HCT116 (cell line): ENCODE measurements at regions not wholly inside any gene's neighbourhood (a gene's known extent, or its start where the extent isn't known, plus 50 kb on each side); places are given as distances from the start of the nearest gene placed in this dataset.

ENCODE experiments used
- ATAC-seq: fragments of 200-7000 bp; cut with Tn5 transposase; 2 replicates; pipeline ENCODE4 v1.9.1; 2020; ENCODE audit warnings: mild to moderate bottlenecking, moderate library complexity
- BruUV-seq: library from RNA; stranded (reverse); fragments of 400-500 nt; replicated peaks from 2 replicates; lab custom pipeline; 2021; lab: Mats Ljungman, UMichigan
- CTCF ChIA-PET: fragments of 300-600 bp; sonication (Branson Sonifier 250); formaldehyde crosslinking; loops from one replicate; lab custom pipeline; 2021; ENCODE audit warnings: antibody characterized with exemption; lab: Charles Lee
- POLR2A ChIA-PET: fragments of 300-600, 350-600 bp; sonication (Branson Sonifier 250); formaldehyde crosslinking; loops from one replicate; lab custom pipeline; 2021; ENCODE audit warnings: antibody characterized with exemption; lab: Charles Lee
- RAD21 ChIA-PET, 2 experiments: fragments of 300-600 bp; sonication (Branson Sonifier 250); formaldehyde crosslinking; loops; one replicate each; lab custom pipeline; 2023; ENCODE audit warnings: low total read pairs in 2 of 2; ENCODE audit not compliant: uncharacterized antibody in 2 of 2, unreplicated experiment in 2 of 2, low non-redundant PET in 1 of 2; lab: Charles Lee
- DNase-seq: peaks from one replicate; pipeline ENCODE4 v3.0.0-alpha.2; 2010; ENCODE audit warnings: low read depth, low spot score
- H2AFZ ChIP-seq: fragments of 200-600 bp; shearing (Covaris generic), sonication (generic); 2 replicates; pipeline ENCODE4 v1.6.1; 2017; ENCODE audit warnings: low read depth, mixed run types, mixed read lengths, antibody characterized with exemption, low read length; ENCODE audit not compliant: poor library complexity, severe bottlenecking
- H3K27ac ChIP-seq: 2 replicates; pipeline ENCODE4 v1.5.1; 2012; ENCODE audit warnings: low read depth, low read length
- H3K27me3 ChIP-seq: fragments of 200-600 bp; sonication (generic); 2 replicates; pipeline ENCODE4 v1.6.1; 2016; ENCODE audit warnings: mixed run types, low read length, mixed read lengths; ENCODE audit not compliant: insufficient read depth
- H3K36me3 ChIP-seq, 2 experiments: fragments of 200-500 bp in 1 of 2; fragments of 200-600 bp in 1 of 2; sonication (Bioruptor generic) in 1 of 2; sonication (generic) in 1 of 2; 2 replicates each; pipeline versions ENCODE4 v1.5.1 to v1.6.1; 2014 to 2016; ENCODE audit warnings: low read length in 2 of 2, inconsistent platforms in 1 of 2, mixed read lengths in 1 of 2, mixed run types in 1 of 2; ENCODE audit not compliant: insufficient read depth in 2 of 2, control insufficient read depth in 1 of 2
- H3K4me1 ChIP-seq, 2 experiments: fragments of 200-600 bp in 1 of 2; sonication (generic) in 1 of 2; 2 replicates each; pipeline versions ENCODE4 v1.5.1 to v1.6.1; 2012 to 2017; ENCODE audit warnings: low read length in 2 of 2, inconsistent platforms in 1 of 2, mild to moderate bottlenecking in 1 of 2, mixed read lengths in 1 of 2, mixed run types in 1 of 2, moderate library complexity in 1 of 2; ENCODE audit not compliant: insufficient read depth in 2 of 2, control insufficient read depth in 1 of 2
- H3K4me2 ChIP-seq: fragments of 200-600 bp; sonication (generic); 2 replicates; pipeline ENCODE4 v1.6.1; 2017; ENCODE audit warnings: mixed run types, low read length, mixed read lengths
- H3K4me3 ChIP-seq, 2 experiments: fragments of 200-600 bp in 1 of 2; sonication (generic) in 1 of 2; replicated peaks in 1 of 2; 2 replicates each; pipeline ENCODE4 v1.5.1; 2011 to 2016; ENCODE audit warnings: low read length in 2 of 2, control low read depth in 1 of 2, low read depth in 1 of 2, mild to moderate bottlenecking in 1 of 2, mixed read lengths in 1 of 2, mixed run types in 1 of 2
- H3K79me2 ChIP-seq: fragments of 200-600 bp; sonication (generic); 2 replicates; pipeline ENCODE4 v1.6.1; 2017; ENCODE audit warnings: mild to moderate bottlenecking, mixed run types, low read length, moderate library complexity, mixed read lengths; ENCODE audit not compliant: insufficient read depth
- H3K9ac ChIP-seq: fragments of 200-600 bp; sonication (generic); 2 replicates; pipeline ENCODE4 v1.6.1; 2016; ENCODE audit warnings: low read length, mixed read lengths
- H3K9me2 ChIP-seq: fragments of 200-600 bp; sonication (generic), shearing (Covaris generic); 2 replicates; pipeline ENCODE4 v1.6.1; 2017; ENCODE audit warnings: mixed run types, mild to moderate bottlenecking, moderate library complexity; ENCODE audit not compliant: insufficient read depth
- H3K9me3 ChIP-seq, 2 experiments: fragments of 200-500 bp in 1 of 2; fragments of 200-600 bp in 1 of 2; sonication (Bioruptor generic) in 1 of 2; sonication (generic) in 1 of 2; 2 replicates each; pipeline ENCODE4 v1.6.1; 2014 to 2017; ENCODE audit warnings: low read length in 2 of 2, mixed read lengths in 2 of 2, inconsistent platforms in 1 of 2, low read depth in 1 of 2, mild to moderate bottlenecking in 1 of 2, mixed run types in 1 of 2, moderate library complexity in 1 of 2; ENCODE audit not compliant: control insufficient read depth in 1 of 2, insufficient read depth in 1 of 2
- H4K20me1 ChIP-seq: fragments of 200-600 bp; sonication (generic), shearing (Covaris generic); 2 replicates; pipeline ENCODE4 v1.6.1; 2017; ENCODE audit warnings: mixed run types, mild to moderate bottlenecking, moderate library complexity; ENCODE audit not compliant: insufficient read depth
- EGR1 ChIP-seq: IDR thresholded peaks from 2 replicates; pipeline ENCODE4 v1.6.1; 2012; ENCODE audit warnings: low read depth
- ELF1 ChIP-seq: IDR thresholded peaks from 2 replicates; pipeline ENCODE4 v1.6.1; 2012; ENCODE audit warnings: low read depth, borderline replicate concordance
- FOSL1 ChIP-seq: IDR thresholded peaks from 2 replicates; pipeline ENCODE4 v1.6.1; 2012; ENCODE audit warnings: low read depth
- SP1 ChIP-seq: IDR thresholded peaks from 2 replicates; pipeline ENCODE4 v1.6.1; 2012; ENCODE audit warnings: low read depth
- intact Hi-C: fragments of 100-400 bp; cut with micrococcal nuclease; formaldehyde crosslinking; loops from 2 replicates; pipeline ENCODE4 v1.10.0; 2022
- TF ChIP-seq, protein P1 (sequence below): IDR thresholded peaks from 2 replicates; pipeline ENCODE4 v1.6.1; 2012
- TF ChIP-seq, protein P2 (sequence below): IDR thresholded peaks from 2 replicates; pipeline ENCODE4 v1.6.1; 2011; ENCODE audit warnings: mild to moderate bottlenecking, low read length, moderate library complexity; ENCODE audit not compliant: insufficient replicate concordance; ENCODE audit errors: extremely low read depth

DNA sequence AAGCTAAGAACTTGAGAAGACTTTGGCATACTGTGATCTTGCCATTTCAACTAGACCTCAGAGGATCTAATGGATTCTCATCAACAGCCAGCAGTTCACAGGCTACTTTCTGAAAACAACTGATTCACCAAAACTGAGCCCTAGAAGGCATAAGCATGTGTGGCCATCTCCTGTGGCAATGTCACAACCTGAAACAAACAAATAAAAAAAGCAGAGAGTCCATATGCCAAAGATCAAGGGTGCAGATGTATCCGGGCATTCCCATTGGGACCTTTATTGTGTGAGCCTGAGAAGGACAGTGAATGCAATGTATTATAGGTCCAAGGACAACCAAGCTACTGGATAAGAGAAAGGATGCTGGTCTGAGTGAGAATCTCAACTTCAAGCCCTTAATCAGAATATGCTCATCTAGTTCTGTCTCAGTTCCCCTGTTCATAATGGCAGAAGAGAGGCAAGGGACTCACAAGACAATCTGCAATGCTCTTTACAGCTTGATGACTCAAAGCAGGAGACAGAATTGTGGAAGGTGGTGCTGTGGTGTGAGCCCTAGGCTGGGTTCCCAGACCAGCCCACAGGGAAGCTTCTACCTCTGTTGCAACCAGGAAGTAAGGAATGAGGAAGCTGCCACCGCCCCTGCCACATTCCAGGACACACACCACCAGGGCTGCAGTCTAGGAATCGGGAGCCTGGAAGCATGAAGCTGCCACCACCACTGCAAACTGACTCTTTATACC lies 133.7 kb downstream of the RAP2A start (continued):
- TF ChIP-seq EGR1 (no peak), ELF1 (peak; percentile 76), FOSL1 (no peak)
- TF ChIP-seq, protein P1, sequence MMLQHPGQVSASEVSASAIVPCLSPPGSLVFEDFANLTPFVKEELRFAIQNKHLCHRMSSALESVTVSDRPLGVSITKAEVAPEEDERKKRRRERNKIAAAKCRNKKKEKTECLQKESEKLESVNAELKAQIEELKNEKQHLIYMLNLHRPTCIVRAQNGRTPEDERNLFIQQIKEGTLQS: no peak

DNA sequence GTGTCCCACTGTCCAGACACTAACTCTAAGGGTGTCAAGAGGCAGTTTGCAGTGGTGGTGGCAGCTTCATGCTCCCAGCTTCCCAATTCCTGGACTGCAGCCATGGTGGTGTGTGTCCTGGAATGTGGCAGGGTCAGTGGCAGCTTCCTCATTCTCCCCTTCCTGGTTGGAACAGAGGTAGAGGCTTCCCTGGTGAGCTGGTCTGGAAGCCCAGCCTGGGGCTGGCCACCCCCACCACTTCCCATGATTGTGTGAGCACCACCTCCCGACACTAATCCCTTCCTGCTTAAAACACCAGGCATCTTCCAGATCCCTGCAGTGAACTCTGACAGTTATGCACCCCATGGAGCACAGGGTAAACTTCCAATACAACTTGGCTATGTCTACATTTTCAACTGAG lies 134.9 kb downstream of the RAP2A start:
- CTCF ChIA-PET: interaction anchor here (1.0 kb wide), 1 partner anchor 11 kb away, joined by 4 read pairs; no protein-coding TSS in a partner anchor
- peak overlapping the region; percentile 82 for H2AFZ ChIP-seq
- TF ChIP-seq EGR1 (no peak), SP1 (no peak), ELF1 (0 out of 2 replicates have a peak, but pooled peaks have one; percentile 27)
- TF ChIP-seq, protein P2, sequence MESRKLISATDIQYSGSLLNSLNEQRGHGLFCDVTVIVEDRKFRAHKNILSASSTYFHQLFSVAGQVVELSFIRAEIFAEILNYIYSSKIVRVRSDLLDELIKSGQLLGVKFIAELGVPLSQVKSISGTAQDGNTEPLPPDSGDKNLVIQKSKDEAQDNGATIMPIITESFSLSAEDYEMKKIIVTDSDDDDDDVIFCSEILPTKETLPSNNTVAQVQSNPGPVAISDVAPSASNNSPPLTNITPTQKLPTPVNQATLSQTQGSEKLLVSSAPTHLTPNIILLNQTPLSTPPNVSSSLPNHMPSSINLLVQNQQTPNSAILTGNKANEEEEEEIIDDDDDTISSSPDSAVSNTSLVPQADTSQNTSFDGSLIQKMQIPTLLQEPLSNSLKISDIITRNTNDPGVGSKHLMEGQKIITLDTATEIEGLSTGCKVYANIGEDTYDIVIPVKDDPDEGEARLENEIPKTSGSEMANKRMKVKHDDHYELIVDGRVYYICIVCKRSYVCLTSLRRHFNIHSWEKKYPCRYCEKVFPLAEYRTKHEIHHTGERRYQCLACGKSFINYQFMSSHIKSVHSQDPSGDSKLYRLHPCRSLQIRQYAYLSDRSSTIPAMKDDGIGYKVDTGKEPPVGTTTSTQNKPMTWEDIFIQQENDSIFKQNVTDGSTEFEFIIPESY: no peak
- intact Hi-C loops: loop anchor here (1.0 to 5.0 kb wide), 2 partner anchors 136 to 537 kb away; no protein-coding TSS in a partner anchor
- H3K4me3 ChIP-seq: no peak overlapping the region
- DNase-seq (no peak), ATAC-seq (peak; percentile 58)
- POLR2A ChIA-PET: interaction anchor here (1.2 kb wide), 1 partner anchor 13 kb away, joined by 3 read pairs; no protein-coding TSS in a partner anchor
- H3K79me2 ChIP-seq: no peaks in the 10 kb centered on the region
- H3K36me3 ChIP-seq: no peaks in the 10 kb centered on the region
- no peak overlapping the region for H3K9ac ChIP-seq
- H3K9me2 ChIP-seq: no peaks in the 10 kb centered on the region
- RAD21 ChIA-PET: interaction anchor here in 1 of 2 experiments (0.6 kb wide), 1 partner anchor 585 kb away, joined by 3 read pairs; no protein-coding TSS in a partner anchor
- H3K27me3 ChIP-seq: no peaks in the 10 kb centered on the region
- no peaks in the 10 kb centered on the region for H4K20me1 ChIP-seq
- H3K4me1 ChIP-seq: peaks cover 16 to 22% of the 10 kb centered on the region in 2 experiments
- H3K9me3 ChIP-seq: no peaks in the 10 kb centered on the region
- peak overlapping the region; percentile 29 for H3K27ac ChIP-seq
- BruUV-seq: no TSS peak
- H3K4me2 ChIP-seq: peak overlapping the region; percentile 73
